ENCODE measurements at regions not wholly inside any gene's neighbourhood (a gene's known extent, or its start where the extent isn't known, plus 50 kb on each side); places are given as distances from the start of the nearest gene placed in this dataset.

DNA sequence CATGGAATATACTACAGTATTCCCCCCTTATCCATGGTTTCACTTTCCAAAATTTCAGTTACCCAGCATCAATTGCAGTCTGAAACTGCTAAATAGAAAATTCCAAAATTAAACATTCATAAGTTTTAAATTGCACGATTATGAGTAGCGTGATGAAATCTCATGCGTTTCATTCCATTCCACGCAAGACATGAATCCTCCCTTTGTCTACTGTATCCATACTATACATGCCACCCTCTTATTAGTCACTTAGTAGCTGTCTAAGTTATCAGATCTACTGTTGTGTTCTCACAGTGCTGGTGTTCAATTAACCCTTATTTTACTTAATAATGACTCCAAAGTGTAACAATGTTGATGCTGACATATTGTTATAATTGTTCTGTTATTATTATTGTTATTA lies 261.2 kb upstream of the NDST4 start:
- no peak for DNase-seq

DNA sequence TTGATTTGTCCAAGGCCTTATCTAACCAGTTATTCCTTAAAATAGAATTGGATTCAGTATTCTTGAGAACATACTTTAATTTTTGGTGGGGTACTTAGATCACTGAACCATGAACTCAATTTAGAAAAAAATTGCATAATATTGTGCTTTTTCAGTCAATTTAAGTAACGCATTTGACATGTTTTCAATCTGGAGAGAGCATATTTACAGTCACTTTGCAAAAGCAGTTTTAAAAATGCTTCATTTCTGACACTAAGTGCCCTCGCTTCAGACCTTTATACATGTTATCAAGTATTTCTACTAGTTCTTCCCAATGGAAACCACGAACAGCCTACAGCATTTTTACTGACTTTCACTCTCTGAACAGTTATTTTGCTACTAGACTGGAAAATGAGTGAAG lies 257.1 kb upstream of the NDST4 start:
- DNase-seq = no peak

DNA sequence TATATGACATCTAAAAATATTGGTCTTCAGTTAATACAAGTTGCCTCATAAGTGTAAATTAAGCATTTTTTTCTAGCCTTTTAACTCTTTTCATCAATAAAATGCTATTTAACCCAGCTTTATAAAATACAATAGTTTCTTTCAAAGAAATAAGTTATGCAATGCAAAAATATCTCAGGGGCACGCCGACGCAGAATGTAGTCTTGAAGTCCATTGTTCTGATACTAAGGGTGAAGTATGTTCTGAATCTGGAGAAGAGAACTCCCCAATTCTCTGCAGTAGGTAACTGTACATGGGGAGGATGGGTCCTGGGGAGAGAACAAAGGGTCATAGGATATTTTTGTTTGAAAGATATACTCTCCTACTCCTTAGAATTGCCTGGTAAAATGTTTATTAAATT lies 256.6 kb upstream of the NDST4 start:
- no peak for DNase-seq

DNA sequence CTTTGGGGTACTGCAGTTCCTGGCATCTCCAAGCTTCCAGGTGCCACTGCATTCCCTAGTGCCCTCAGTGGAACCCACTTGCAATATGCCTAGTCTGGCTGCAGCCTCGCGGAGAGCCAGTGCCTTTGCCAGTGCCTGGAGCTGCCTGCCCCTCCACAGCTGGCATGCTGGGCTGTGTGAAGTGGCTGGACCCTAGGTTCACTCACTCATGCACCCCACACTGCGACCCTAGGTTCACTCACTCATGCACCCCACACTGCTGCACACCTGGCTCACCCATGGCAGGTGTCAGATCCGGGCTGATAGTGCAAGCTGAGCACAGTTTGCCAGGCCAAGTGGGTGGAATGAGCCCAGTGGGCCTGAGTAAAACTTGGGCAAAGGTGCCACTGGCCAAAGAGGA lies 253.0 kb upstream of the NDST4 start:
- no peak for DNase-seq

DNA sequence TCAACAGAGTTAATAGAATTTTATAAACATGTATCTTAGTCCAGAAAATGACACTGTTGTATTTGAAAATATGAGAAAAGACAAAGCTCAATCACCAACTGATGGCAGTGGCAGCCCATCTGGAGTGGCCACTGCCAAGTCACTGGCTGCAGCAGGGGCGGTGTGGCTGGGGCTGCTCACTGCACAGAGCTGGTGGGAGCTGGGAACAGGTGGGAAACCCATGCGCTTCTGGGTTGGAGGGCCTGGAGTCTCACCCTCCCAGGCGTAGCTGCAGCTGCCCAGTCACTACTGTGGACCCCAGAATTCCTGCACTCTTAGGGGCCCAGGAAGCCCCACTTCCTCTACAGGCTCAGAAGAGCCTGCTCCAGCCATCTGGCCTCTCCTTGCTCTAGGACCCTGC lies 251.8 kb upstream of the NDST4 start:
- DNase-seq = no peak

DNA sequence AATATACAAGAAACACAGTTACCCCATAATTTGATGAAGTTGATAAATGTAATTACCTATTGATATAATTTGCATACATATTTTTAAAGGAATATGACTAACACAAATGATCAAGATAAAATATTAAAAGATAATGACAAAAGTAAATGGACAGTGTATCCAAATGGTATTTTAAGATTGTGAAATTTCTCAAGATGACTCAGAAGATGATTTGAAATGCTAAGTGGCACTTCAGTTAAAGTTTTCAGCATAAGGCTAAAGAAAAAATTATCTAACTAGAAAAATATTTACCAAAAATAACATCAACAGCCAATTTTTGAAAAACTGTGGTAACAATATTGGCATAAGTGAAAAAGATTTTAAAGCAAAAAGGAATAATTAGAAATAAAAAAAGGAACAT lies 248.4 kb upstream of the NDST4 start:
- DNase-seq = no peak

DNA sequence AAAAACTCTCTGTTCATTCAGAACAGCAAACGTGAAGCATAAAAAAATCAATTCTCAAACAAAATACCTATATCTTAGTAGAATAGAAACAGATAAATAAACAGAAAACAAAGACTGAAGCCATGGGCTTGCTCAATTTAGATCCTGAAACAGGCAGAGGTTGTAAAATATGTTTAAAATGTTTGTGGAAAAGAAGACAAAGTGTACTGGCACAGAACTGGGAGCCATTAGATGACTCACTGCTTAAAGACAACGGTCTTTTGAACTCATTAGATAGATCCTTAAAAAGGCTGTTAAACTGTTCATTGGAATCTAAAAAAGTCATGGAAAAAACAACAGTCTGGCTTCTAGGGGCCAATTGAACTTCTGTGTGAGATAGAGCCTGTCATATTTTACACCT lies 247.0 kb upstream of the NDST4 start:
- no peak for DNase-seq

DNA sequence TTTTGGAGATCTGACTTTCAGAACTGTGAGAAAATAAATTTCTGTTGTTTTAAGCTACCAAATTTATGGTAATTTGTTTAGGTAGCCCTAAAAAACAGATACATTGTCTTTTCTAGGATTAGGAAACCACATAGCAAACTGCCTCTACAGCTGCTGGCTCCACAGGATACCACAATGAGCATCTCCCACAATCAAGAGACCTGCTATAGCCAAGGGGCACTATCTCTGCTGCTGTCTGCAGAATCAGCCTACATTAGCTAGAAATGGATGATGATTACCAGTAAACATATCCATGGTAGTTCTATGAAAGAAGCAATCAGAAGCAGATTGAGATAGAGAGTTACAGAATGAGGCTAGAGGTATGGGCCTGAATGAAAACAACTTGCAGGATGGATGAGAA lies 244.4 kb upstream of the NDST4 start:
- no peak for DNase-seq

DNA sequence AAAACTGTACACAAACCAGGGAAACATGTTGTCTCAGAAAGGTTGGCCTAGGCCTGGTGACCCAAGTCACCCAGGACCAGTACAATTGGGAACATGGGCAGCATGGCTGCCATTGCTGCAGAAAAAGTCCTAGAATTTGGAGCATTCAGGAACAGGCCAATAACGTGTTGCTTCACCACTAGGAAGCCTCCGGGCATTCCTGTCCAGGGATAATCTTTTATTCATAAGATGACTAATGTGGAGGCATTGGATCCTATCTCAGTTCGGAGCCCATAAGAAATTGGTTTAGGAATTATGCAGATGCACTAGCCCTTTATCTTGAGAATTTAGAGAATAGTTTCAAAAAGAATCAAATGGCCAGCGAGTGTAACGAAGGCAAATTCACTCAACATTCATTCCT lies 242.8 kb upstream of the NDST4 start:
- DNase-seq = no peak

DNA sequence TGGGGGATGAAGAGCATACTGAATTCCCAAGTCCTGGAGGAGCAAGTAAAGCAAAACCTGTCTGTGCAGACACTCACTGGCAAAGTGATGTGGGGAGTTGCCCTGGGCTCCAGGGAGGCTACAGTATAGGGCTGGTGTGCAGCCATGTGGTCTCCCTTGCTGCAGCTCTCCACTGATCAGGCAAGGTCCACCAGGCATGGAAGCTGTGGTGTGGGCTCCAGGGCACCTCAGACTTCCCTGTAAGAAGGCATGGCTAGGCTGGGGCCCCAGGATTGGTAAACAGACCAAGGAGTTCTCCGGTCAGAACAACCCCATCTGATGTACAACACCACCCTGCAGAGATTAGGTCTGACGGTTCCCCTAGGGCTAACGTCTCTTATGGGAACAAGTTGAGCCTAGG lies 241.9 kb upstream of the NDST4 start:
- no peak for DNase-seq

DNA sequence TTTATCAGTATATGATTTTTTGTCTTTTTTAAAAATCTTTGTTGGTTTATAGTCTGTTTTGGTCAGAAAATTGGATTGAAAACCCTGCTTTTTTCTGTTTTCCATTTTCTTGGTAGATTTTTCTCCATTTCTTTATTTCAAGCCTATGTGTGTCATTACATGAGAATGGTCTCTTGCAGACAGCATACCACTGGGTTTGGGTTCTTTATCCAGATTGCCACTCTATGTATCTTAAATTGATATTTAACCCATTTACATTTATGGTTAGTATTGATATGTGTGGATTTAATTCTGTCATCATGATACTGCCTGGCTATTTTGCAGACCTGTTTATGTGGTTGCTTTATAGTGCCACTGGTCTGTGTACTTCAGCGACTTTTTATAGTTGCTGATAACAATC lies 239.9 kb upstream of the NDST4 start:
- no peak for DNase-seq

DNA sequence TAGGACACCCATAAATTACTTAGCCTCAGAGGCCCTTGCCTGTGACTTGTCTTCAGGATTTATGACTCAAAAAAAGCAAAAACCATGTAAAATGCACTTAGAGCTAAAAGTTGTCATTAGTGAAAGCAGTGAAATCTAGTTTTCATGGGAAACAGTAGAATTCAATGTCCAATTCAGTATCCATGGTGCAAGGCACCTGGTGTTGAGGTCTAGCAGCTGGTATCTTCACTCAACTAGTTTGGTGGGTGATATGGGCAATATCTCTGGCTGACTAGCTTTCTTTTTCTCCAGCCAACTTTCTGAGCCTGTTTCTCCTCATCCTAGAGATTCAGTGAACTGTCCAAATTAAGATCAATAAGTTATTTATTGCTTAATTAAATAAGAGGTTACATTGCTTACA lies 229.8 kb upstream of the NDST4 start:
- no peak for DNase-seq

DNA sequence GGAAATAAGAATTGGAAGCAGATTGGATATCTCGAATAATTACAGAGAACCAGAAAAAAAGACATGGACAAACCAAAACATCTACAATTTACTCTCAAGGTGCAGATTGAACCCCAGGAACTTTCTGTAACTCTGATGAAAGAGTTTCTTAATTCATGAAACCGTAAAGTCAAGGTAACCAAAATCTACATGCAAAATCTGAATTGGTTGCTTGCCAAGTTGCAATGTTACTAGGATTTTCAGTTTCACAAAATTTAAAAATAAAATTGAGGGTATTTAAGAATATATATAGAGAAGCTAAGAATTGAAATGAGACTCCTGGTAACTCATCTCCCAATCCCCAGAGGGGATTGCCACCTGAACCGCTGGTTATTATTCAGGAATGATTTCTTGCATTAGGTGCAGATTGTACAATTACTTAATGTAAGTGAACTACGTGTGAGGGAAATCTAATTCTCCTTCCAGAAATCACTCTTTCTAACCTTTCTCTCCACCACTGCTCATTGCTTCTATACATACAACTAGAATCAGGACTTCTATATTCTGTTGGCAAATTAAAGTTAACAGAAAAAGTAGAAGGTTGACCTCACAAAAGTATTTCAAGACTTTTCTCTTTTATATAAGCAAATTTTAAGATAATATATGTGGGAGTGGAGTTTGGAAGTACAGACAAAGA lies 221.5 kb upstream of the NDST4 start:
- no peak for DNase-seq

DNA sequence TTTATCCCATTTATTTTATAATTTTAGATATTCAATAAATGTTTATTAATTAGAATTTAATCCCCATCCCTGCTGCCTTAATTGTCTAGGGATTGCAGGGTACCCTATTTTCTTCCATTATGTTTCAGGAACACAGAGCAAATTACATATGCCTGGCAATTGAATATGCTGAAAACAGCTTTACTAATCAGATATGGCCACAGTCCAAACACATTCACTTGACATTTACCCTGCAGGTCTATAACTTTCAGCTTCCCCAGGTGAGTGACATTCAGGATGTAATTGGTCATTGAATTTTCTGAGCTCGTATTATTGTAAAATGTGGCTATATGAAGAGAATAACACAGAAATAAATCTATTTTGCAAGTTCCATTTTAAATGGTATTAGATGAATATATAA lies 218.7 kb upstream of the NDST4 start:
- DNase-seq = no peak

DNA sequence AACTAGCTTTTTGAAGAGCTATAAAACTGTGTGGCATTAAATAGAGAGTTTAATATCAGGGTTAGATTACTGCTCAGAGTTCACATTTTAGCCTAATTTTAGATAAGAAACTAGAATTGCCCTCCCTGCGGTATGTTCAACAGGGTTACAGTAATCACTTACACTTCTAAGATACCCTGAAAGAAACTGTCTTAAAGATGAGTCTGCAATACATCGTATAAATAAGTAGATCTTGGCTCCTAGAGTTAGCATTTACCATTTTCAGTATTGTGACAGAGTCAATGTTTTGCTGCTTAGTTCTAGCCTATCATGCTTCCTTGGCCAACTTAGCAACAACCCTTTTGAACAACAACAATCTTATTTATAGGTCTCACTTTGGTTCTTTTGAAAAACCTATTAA lies 217.8 kb upstream of the NDST4 start:
- DNase-seq = no peak

DNA sequence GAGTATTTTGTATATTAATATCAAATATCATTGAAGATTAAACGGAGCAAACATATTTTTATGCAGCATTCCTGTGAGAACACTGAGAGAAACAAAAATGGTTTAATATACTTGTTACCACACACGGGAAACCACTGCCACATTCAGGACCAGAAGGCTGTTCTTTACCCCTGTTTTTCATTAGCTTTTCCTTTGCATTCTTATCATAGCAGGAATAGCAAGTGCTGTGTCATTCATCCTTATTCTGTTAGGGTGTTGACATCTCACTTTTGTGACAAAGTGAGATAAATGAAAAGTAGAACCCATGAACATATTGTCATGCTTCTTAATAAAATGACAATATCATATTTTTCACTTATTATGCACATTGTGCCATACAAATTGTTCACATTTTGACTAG lies 212.4 kb upstream of the NDST4 start:
- DNase-seq = no peak

DNA sequence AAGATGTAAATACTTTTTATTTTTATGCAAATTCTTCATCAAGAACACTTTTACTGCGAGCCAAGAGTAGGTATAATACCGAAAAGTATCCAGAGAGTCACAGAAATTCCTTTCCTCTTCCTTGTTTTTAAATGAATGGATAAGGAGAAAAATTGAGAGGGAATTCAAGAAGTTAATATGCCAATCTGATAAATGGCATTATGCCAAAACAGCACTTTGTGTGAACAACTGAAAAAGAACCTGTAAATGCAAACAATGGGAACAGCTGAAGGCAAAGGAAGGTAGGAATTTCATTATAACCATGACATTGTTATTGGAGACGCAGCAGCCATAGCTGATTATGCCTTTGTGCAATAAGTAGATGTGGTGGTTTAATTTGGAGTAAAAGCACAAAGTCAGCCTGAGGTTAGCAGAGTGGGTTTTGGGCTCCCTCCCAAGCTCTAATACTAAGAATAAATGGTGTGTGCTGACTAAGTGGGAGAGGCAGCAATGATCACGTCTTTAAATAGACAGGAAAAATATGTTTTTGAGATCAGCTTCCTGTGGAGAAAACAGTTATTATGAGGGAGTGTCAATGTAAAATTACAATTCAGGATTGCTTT lies 209.8 kb upstream of the NDST4 start:
- DNase-seq = no peak

DNA sequence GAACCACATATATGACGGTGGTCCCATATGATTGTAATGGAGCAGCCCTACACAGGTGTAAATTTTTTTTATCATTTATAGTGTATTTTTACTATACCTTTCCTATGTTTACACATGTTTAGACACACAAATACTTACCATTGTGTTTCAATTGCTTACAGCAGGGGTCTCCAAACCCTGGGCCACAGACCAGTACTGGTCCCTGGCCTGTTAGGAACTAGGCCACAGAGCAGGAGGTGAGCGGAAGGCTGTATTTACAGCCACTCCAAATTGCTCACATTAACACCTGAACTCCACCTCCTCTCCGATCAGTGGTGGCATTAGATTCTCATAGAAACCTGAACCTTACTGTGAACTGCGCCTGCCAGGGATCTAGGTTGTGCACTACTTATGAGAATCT lies 201.8 kb upstream of the NDST4 start:
- no peak for DNase-seq

DNA sequence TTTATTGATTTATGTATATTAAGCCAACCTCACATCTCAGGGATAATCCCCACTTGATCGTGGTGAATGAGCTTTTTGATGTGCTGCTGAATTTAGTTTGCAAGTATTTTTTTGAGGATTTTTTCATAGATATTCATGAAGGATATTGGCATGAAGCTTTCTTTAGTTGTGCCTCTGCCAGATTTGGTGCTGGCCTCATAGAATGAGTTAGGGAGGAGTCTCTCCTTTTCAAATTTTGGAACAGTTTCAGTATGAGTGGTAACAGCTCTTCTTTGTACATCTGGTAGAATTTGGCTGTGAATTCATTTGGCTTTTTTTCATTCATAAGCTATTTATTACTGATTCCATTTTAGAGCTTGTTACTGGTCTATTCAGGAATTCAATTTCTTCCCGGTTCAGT lies 197.2 kb upstream of the NDST4 start:
- no peak for DNase-seq

DNA sequence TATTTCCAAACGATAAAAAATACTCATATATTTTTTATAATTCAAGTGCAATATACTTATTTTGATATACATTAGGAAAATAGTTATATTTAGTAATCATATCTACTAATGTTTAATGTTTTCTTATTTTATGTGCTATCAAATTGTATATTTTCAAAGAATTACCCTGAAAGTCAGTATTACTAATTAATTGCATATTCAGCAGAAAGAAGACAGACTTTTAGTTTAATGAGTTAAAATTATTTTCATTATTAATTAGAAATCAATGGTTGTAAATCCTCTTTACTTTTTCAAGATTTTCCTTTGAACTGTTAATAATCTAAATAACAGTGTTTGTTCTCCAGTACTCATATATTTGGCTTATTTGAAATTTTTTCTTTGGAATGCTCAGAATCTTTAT lies 181.3 kb upstream of the NDST4 start:
- no peak for DNase-seq

DNA sequence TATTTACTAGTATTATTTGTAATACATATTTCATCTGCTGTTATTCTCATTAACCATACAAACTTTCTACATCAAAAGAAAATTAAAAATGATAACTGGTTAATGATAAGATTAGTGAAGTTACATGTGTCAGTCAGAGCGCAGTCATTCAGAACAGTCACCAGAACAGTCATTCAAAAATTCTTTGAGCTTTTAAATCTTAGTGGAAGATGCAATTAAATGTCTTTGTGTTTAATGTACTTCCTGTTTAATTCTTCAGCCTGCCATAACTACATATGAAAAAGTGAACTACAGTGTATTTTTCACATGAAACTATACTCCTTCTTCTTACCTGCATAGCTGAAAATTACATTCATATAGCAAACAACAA lies 179.7 kb upstream of the NDST4 start:
- no peak for DNase-seq

DNA sequence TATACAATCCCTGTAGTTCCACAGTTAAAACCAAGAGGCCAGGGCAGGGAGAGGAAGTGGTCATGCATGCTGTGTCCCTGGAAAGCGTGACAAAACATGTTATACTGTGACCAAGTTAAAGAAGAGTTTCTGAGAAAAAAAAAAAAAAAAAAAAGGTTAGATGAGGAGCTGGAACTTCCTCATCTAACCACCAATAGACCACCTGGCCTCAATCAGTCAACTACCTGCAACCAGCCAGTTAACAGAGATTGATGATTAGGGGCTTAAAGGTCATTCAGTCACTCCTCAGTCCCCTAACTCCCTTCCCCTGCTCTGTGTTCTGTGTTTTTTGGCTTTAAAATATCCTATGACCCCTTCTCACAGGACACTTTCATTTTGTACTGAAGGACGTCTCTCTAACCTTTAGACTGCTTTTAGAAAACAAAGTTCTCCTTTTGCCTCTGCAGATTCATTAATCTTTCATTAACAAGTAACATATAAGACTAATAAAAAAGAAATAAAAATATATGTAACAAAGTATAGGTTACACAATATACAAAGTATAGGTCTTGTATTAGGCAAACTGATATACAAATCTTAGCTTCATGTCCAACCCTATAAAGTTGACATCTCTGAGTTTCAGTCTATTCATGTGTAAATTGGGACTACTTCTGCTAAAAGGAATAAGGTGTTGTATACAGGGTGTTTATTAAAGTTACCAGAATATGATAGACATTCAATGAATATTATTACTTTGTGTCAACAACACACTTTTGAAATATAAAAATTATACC lies 179.1 kb upstream of the NDST4 start:
- DNase-seq = no peak

DNA sequence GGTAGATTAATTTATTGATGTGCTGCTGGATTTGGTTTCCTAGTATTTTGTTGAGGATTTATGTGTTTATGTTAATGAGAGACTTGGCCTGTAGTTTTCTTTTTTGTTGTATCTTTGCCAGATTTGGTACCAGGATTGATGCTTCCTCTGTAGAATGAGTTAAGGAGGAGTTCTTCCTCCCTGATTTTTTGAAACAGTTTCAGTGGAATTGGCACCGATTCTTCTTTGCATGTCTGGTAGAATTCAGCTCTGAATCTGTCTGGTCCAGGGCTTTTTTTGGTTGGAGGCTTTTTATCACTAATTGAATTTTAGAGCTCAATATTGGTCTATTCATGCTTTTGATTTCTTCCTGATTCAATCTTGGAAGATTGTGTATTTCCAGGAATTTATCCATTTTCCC lies 174.0 kb upstream of the NDST4 start:
- DNase-seq = no peak

DNA sequence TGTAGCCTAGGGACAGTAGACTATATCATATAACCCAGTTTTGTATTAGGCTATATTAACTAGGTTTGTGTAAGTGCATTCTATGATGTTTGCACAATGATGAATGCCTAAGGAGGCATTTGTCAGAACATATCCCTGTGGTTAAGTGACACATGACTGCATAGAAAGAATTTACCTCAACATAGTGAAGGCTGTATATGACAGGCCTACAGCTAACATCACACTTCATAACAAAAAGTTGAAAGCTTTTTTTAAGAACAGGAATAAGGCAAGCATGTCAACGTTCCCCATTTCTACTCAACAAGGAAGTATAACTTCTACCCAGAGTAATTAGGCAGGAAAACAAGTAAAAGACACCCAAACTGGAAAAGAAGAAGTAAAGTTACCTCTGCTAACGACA lies 165.9 kb upstream of the NDST4 start:
- DNase-seq = peak; percentile 20

DNA sequence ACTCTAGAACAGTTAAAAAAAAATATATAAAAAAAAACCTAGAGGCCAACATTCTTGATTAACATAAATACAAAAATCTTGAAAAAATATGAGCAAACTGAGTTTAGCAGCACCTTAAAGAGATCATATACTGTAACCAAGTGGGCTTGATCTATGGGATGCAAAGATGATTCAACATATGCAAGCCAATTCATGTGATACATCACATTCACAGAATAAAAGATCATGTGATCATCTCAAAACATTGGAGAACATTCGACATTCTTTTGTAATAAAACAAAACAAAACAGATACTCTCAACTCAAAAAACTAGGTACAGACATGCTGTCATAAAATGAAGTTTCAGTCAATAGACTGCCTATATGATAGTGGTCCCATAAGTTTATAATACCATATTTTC lies 165.4 kb upstream of the NDST4 start:
- DNase-seq = no peak

Data from inflammatory macrophage treated with lipopolysaccharide for 4 hours (primary cell).